ENCODE measurements at regions not wholly inside any gene's neighbourhood (a gene's known extent, or its start where the extent isn't known, plus 50 kb on each side); places are given as distances from the start of the nearest gene placed in this dataset.

GRCh38 chr10:4775808-4776207, 50.2 kb upstream of the AKR1E2 start:
- no peak for DNase-seq

DNA sequence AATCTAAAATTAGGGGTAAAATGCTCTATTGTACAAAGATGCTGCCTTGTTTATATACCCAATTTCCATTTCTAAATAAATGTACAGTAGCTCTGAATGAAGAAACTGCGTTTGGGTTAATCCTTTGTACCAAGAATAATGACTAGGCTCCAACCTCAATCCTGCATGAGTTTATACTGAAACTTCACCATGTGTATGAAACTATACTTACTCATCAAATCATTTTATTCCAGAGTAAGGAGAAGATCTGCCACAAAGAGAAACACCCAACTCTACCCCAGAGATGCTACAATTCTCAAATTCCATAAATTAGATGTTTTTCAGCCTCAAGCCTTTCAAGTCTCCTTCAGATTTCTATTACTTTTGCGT, 53.8 kb upstream of the AKR1E2 start:
- no peak for DNase-seq

GRCh38 chr10:4771554-4772201, 54.3 kb upstream of the AKR1E2 start:
- DNase-seq: no peak

DNA sequence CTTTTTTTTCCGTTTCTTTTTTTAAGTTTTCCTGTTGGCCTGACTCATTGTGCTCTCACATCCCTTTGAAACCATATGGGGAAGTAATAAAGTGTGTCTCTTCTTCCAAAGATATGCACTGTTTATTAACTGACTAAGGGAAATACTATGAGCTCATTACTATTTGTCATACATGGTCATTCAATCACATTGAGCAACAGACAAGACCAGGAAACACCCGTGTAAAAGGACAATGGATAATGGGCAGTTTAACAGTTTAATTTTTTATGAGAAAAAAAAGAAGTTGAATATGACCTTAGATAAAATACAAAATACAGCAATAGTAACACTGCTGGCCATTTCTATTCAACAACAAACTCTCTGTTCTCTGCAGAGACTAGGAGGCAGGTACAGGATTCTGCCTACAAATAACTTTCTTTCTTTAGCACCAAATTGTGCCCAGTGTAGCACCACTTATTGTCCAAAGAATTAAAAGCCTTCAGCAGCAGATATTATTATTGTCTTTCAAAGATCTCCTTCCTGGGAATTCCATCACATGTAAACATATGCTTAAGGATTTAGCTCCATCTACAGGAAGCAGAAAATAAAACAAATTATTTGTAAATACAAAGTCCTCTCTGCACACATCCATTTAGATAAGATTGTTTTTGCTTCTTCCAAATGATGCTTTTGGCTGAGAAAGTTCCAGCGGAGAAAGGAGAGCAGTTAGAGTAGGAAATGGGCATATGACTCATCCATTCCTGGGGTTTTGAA, 55.0 kb upstream of the AKR1E2 start:
- no peak for DNase-seq

DNA sequence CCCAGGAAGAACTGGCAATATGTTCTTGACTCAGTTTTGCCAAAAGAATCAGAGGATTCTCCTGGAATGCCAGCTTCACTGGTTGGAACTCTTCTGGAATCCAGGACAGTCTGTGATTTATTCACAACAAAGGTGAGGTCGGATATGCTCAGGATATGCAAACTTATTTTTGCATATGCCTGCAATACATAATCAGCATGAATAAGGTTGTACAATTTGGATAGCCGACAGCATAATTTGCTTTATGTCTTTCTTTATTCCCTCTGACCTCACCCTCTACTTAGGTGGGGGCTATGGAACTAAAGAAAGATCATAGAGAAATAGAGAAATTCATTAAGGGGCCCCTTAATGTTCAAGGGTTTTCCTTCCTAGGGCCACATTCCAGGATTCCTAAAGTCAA, 57.6 kb upstream of the AKR1E2 start:
- DNase-seq: no peak

- DNase-seq: no peak
Observed at GRCh38 chr10:4767033-4767814, 58.8 kb upstream of the AKR1E2 start.

DNA sequence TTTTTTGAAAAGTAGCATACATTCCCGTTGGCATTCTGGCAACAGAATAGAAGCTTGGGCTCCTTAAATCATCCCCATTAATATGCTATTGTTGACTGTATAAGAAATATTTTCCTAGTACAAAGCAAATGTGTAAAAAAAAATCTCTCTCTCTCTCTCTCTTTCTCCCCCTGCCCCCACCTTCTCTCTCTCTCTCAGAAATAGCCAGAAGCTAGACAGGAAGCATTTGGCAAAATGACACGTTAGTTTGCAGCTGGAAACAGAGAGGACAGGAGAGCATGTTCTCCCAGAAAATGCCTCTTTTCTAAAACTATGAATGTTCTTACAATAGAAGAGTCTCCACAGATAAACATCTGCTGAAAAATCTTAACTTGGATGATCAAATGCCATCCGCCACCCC, 59.6 kb upstream of the AKR1E2 start:
- DNase-seq: no peak

- no peak for DNase-seq
Observed at GRCh38 chr10:4765428-4765827, 60.6 kb upstream of the AKR1E2 start.

DNA sequence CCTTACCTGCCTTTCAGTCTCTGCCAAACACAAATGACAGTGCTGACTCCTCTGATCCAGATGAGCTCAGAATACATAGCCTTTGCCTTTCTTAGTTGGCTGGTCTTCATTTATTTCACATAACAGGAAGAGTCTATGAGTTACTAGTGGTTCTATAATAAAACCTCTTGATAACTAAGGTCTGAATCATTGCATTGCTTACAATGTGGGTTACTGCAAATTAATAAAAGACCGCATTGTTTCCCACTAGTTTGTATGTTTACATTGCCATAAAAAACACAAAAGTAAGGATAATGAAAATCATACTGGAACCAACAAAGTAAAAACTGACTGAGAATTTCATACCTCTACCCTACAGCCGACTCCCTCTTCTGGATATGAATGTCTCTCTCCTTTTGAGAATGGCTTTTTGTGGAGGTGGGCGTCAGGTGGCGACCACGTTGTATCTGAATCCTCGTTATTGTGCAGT, 62.0 kb upstream of the AKR1E2 start:
- DNase-seq: no peak

GRCh38 chr10:4763513-4763912, 62.5 kb upstream of the AKR1E2 start:
- no peak for DNase-seq

DNA sequence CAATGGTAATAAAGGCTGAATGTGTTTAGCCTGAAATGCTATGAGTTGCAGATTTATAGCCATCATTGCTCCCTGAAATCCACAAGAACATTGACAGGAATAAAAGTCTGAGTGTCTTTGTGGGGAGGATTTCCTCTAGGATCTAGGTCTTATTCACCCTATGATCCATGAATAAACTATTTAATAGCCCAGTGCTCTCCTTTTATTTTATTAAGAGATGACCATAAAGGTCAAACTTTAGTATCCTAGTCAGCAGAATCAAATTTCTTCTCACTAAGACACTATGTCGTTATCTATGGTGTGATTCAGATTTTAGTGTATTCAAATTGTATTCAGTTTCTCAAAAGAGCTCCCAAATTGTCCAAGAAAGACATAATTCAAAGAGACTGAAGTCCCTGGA, 67.8 kb upstream of the AKR1E2 start:
- DNase-seq: no peak

- no peak for DNase-seq
Observed at GRCh38 chr10:4755286-4755989, 70.6 kb upstream of the AKR1E2 start.

GRCh38 chr10:4754143-4754542, 71.9 kb upstream of the AKR1E2 start:
- DNase-seq: no peak

DNA sequence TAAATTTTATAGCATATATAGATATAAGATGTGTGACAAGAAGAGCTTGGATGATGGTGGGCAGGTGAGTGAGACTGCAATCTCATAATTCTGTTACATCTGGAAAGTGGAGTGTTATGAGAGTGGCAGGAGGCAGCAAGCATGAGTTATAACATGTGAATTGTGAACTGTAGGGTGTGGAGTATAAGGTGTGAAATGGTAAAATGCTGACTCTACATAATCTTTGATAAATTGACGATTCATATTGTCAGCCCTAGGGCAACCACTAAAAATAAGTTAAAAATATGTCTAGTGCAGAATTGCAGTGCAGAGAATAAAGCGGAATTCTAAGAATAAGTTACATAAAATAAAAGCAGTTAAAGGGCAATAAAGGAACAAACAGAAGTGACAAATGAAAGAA, 74.8 kb upstream of the AKR1E2 start:
- no peak for DNase-seq

GRCh38 chr10:4749271-4749574, 76.8 kb upstream of the AKR1E2 start:
- DNase-seq: no peak

- no peak for DNase-seq
Observed at GRCh38 chr10:4748491-4749270, 77.3 kb upstream of the AKR1E2 start.

DNA sequence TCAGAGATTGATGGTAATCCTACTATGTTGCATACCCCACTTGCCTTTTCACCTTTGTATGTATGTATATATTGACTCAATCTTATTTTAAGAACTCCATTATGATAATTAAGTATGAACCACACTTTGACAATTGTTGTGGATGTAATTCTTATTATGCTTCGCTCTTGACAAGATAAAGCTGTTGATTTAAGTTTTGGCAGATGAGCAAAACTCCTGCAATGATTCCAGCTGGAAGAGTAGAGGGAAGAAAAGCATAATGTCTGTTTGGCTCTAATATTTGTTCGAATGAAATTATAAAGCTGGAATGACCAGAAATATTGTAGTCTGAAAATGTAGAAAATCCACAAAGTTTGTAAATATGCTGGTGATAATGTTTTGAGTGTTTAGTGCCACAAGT, 83.8 kb upstream of the AKR1E2 start:
- no peak for DNase-seq

- no peak for DNase-seq
Observed at GRCh38 chr10:4740471-4740870, 85.5 kb upstream of the AKR1E2 start.

DNA sequence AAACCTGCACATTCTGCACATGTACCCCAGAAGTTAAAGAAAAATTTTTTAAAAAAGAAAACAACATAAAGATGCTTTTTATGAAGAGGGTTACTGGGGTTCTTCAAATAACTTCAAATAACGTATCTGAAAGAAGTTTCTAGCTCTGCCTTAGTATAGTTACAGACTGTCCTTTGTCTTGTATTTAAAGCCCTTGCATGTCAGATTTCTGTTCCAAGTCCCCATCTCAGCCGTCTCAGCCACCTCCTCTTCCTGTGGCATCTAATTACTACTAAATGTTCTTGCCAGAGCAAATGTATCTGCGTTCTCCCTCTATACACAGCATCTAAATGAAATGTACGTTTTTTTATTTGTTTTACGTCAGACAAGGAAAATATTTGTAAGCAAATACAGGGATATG, 89.4 kb upstream of the AKR1E2 start:
- DNase-seq: no peak

DNA sequence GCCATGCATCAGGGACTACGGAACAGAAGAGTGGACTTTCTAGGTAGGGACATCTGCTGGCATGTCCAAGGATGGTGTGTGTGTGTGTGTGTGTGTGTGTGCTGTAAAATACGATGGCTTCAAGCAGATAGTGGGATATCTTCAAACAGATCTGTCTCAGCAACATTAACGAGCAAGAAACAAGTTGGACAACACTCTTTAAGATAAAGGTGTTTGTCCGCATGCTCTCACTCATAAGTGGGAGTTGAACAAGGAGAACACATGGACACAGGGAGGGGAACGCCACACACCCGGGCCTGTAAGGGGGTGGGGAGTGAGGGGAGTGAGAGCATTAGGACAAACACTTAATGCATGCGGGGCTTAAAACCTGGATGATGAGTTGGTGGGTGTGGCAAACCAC, 89.8 kb upstream of the AKR1E2 start:
- no peak for DNase-seq

DNA sequence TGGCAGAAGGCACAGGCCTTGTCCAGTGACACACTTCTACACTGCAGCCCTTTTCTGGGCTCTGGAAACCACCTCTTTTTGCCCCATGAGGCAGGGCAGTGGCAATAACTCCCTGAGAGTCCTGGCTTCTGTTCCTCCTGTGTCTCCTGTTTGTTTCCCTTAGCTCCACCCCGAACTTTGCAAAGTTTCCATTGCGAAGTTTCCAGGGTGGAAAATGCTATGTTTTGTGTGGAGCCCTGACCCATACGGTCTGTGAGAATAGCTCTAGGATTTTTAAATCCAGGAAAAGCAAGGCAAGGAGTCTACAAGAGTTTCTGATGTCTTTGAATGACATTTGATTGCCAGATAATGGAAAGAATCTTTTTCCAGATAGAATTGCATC, 92.2 kb upstream of the AKR1E2 start:
- no peak for DNase-seq

- DNase-seq: no peak
Observed at GRCh38 chr10:4733150-4733842, 92.7 kb upstream of the AKR1E2 start.

Data from left hindlimb (tissue), 1 donor.